ENCODE measurements at regions not wholly inside any gene's neighbourhood (a gene's known extent, or its start where the extent isn't known, plus 50 kb on each side); places are given as distances from the start of the nearest gene placed in this dataset.

DNA sequence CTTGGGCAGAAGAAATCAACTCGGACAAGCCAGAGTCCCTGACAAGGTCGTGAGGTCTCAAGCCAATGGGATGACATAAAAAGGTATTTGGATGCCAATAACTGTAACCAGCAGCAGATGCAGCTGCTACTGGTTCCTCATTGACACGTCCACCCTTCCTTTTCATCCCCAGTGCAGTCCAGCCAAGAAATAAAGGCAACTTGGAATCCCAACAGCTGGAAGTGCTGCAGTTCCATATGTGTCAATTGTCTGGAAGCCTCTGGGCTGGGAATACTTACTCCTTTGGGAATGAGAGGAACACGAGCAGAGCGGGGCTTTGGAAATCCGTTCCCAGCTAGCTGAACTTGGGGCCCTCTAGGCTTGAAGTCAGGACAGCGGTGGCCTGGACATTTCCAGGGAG lies 360.4 kb upstream of the ZFHX3 start:
- no peak for FAIRE-seq
- DNase-seq (ENCODE audit: low spot score), result no peak
- no peak overlapping the region for H3K9ac ChIP-seq (ENCODE audit: insufficient read depth, low read depth, low read length)
- WGBS (ENCODE audit: low lambda C conversion rate), result 4% methylated on average over 7 of the region's 7 CpGs
- H3K27me3 ChIP-seq (ENCODE audit: control insufficient read depth in 1 of 2, insufficient read depth in 2 of 2, low read length in 2 of 2), result peaks cover 0 to 19% of the 10 kb centered on the region in 2 experiments; a peak in 4 of 5 replicates
- intact Hi-C loops (cut with micrococcal nuclease; ENCODE audit: unreplicated experiment), result no loop called here
- ChIA-PET CTCF (ENCODE audit: low intra/inter-chr PET ratio, low total read pairs) (no interaction called here), POLR2A (no interaction called here)
- ATAC-seq, result no peak
- no peak overlapping the region for H2AFZ ChIP-seq (ENCODE audit: low read length)
- no TSS peak for BruUV-seq (replicated peaks)
- H3K4me1 ChIP-seq (ENCODE audit: insufficient read depth, low read length), result no peaks in the 10 kb centered on the region
- H3K79me2 ChIP-seq (ENCODE audit: insufficient read depth, low read length), result no peaks in the 10 kb centered on the region
- in situ Hi-C loops (cut with HindIII; ENCODE audit: extremely low pct_ligation_motif_present, low pct_unique_long_range_greater_than_20kb), result no loop called here
- TF ChIP-seq, protein P1, sequence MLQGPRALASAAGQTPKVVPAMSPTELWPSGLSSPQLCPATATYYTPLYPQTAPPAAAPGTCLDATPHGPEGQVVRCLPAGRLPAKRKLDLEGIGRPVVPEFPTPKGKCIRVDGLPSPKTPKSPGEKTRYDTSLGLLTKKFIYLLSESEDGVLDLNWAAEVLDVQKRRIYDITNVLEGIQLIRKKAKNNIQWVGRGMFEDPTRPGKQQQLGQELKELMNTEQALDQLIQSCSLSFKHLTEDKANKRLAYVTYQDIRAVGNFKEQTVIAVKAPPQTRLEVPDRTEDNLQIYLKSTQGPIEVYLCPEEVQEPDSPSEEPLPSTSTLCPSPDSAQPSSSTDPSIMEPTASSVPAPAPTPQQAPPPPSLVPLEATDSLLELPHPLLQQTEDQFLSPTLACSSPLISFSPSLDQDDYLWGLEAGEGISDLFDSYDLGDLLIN (CRISPR knock-in tag; IDR thresholded peaks at IDR 0.05; ENCODE audit: borderline replicate concordance), result no peak
- TF ChIP-seq ZNF510 (CRISPR knock-in tag; IDR thresholded peaks at IDR 0.05; ENCODE audit: low read depth), result no peak
- no peak for TF ChIP-seq NCOR1 (IDR thresholded peaks at IDR 0.05; ENCODE audit: borderline replicate concordance, low read length)
- TF ChIP-seq, protein P2, sequence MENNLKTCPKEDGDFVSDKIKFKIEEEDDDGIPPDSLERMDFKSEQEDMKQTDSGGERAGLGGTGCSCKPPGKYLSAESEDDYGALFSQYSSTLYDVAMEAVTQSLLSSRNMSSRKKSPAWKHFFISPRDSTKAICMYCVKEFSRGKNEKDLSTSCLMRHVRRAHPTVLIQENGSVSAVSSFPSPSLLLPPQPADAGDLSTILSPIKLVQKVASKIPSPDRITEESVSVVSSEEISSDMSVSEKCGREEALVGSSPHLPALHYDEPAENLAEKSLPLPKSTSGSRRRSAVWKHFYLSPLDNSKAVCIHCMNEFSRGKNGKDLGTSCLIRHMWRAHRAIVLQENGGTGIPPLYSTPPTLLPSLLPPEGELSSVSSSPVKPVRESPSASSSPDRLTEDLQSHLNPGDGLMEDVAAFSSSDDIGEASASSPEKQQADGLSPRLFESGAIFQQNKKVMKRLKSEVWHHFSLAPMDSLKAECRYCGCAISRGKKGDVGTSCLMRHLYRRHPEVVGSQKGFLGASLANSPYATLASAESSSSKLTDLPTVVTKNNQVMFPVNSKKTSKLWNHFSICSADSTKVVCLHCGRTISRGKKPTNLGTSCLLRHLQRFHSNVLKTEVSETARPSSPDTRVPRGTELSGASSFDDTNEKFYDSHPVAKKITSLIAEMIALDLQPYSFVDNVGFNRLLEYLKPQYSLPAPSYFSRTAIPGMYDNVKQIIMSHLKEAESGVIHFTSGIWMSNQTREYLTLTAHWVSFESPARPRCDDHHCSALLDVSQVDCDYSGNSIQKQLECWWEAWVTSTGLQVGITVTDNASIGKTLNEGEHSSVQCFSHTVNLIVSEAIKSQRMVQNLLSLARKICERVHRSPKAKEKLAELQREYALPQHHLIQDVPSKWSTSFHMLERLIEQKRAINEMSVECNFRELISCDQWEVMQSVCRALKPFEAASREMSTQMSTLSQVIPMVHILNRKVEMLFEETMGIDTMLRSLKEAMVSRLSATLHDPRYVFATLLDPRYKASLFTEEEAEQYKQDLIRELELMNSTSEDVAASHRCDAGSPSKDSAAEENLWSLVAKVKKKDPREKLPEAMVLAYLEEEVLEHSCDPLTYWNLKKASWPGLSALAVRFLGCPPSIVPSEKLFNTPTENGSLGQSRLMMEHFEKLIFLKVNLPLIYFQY (CRISPR knock-in tag; IDR thresholded peaks at IDR 0.05; ENCODE audit: borderline replicate concordance), result no peak
- no peak for TF ChIP-seq GATAD1 (CRISPR knock-in tag; IDR thresholded peaks at IDR 0.05)
- TF ChIP-seq MYNN (CRISPR knock-in tag; IDR thresholded peaks at IDR 0.05; ENCODE audit: low read depth), result no peak
- TF ChIP-seq, protein P3, sequence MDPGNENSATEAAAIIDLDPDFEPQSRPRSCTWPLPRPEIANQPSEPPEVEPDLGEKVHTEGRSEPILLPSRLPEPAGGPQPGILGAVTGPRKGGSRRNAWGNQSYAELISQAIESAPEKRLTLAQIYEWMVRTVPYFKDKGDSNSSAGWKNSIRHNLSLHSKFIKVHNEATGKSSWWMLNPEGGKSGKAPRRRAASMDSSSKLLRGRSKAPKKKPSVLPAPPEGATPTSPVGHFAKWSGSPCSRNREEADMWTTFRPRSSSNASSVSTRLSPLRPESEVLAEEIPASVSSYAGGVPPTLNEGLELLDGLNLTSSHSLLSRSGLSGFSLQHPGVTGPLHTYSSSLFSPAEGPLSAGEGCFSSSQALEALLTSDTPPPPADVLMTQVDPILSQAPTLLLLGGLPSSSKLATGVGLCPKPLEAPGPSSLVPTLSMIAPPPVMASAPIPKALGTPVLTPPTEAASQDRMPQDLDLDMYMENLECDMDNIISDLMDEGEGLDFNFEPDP (CRISPR knock-in tag; conservative IDR thresholded peaks at IDR 0.05), result no peak
- TF ChIP-seq ZNF296 (CRISPR knock-in tag; conservative IDR thresholded peaks at IDR 0.05), result no peak
- TF ChIP-seq HCFC1 (IDR thresholded peaks at IDR 0.05; ENCODE audit: low read depth, low read length), result no peak
- TF ChIP-seq KDM6A (CRISPR knock-in tag; IDR thresholded peaks at IDR 0.05; ENCODE audit: low read depth), result no peak
- TF ChIP-seq RAD51 (IDR thresholded peaks at IDR 0.05; ENCODE audit: borderline replicate concordance), result no peak
- TF ChIP-seq ONECUT2 (CRISPR knock-in tag; IDR thresholded peaks at IDR 0.05), result no peak
- no peak for TF ChIP-seq ZNF879 (CRISPR knock-in tag; IDR thresholded peaks at IDR 0.05)
- TF ChIP-seq ZNF432 (CRISPR knock-in tag; IDR thresholded peaks at IDR 0.05; ENCODE audit: borderline replicate concordance), result no peak
- TF ChIP-seq MTA1 (CRISPR knock-in tag; IDR thresholded peaks at IDR 0.05; ENCODE audit: borderline replicate concordance), result no peak
- no peaks in the 10 kb centered on the region for H4K20me1 ChIP-seq (ENCODE audit: insufficient read depth, low read length)
- no peak overlapping the region for H3K4me2 ChIP-seq (ENCODE audit: low read depth, low read length)
- H3K36me3 ChIP-seq (replicated peaks in 1 of 2; ENCODE audit: control insufficient read depth in 1 of 2, insufficient read depth in 2 of 2, low read length in 2 of 2), result no peaks in the 10 kb centered on the region
- no peak overlapping the region for H3K27ac ChIP-seq (ENCODE audit: extremely low read length, insufficient read depth, low read length)
- H3K4me3 ChIP-seq (replicated peaks in 1 of 3; ENCODE audit: insufficient read depth in 1 of 3, low read depth in 2 of 3, low read length in 3 of 3), result no peak overlapping the region
- no peaks in the 10 kb centered on the region for H3K9me3 ChIP-seq (ENCODE audit: low read length)

All from HepG2 (cell line).